OCI-LY7 (cell line): ENCODE measurements at regions not wholly inside any gene's neighbourhood (a gene's known extent, or its start where the extent isn't known, plus 50 kb on each side); places are given as distances from the start of the nearest gene placed in this dataset.

Experiments used
- CTCF ChIP-seq: fragments of 200-600 bp; sonication (generic); conservative IDR thresholded peaks from 2 replicates; pipeline ENCODE4 v1.5.1; 2014; ENCODE audit warnings: mild to moderate bottlenecking, antibody characterized with exemption, low read length, moderate library complexity, mixed read lengths
- EZH2phosphoT487 ChIP-seq: fragments of 200-600 bp; sonication (generic); IDR thresholded peaks from 2 replicates; pipeline ENCODE4 v1.6.1; 2018; ENCODE audit warnings: low read depth, borderline replicate concordance, mild to moderate bottlenecking, mixed run types, antibody characterized with exemption, low read length, moderate library complexity, mixed read lengths

GRCh38 chr2:19669559-19669958, 232.2 kb downstream of the TTC32 start:
- TF ChIP-seq CTCF (no peak), EZH2phosphoT487 (no peak)
